Loucy (cell line): ENCODE measurements at regions not wholly inside any gene's neighbourhood (a gene's known extent, or its start where the extent isn't known, plus 50 kb on each side); places are given as distances from the start of the nearest gene placed in this dataset.

ENCODE experiments used
- H2AFZ ChIP-seq: fragments of 200-600 bp; sonication (generic); 2 replicates; pipeline ENCODE4 v1.6.0; 2016; ENCODE audit warnings: antibody characterized with exemption, mild to moderate bottlenecking, low read length, moderate library complexity
- H3F3A ChIP-seq: fragments of 200-600 bp; 2 replicates; pipeline ENCODE4 v1.6.0; 2016; ENCODE audit warnings: antibody characterized with exemption, low read depth, mild to moderate bottlenecking
- H3K27me3 ChIP-seq: fragments of 200-600 bp; sonication (generic); 2 replicates; pipeline ENCODE4 v1.6.1; 2014; ENCODE audit warnings: low read length, mild to moderate bottlenecking; ENCODE audit not compliant: insufficient read depth, poor library complexity, severe bottlenecking
- H3K36me3 ChIP-seq: fragments of 200-600 bp; sonication (generic); 2 replicates; pipeline ENCODE4 v1.6.1; 2016; ENCODE audit warnings: low read length; ENCODE audit not compliant: insufficient read depth
- H3K4me1 ChIP-seq: fragments of 200-600 bp; sonication (generic); 2 replicates; pipeline ENCODE4 v1.5.1; 2014; ENCODE audit warnings: low read length, mild to moderate bottlenecking; ENCODE audit not compliant: insufficient read depth, poor library complexity, severe bottlenecking
- H3K4me2 ChIP-seq: fragments of 200-600 bp; sonication (generic); 2 replicates; pipeline ENCODE4 v1.6.0; 2014; ENCODE audit warnings: antibody characterized with exemption, low read length, low read depth, mild to moderate bottlenecking; ENCODE audit not compliant: poor library complexity, severe bottlenecking
- H3K4me3 ChIP-seq: fragments of 200-600 bp; sonication (generic); 2 replicates; pipeline ENCODE4 v1.5.1; 2014; ENCODE audit warnings: low read length, mild to moderate bottlenecking, mixed read lengths; ENCODE audit not compliant: poor library complexity, severe bottlenecking
- H3K79me2 ChIP-seq: fragments of 200-600 bp; sonication (generic); 2 replicates; pipeline ENCODE4 v1.6.1; 2014; ENCODE audit warnings: low read length; ENCODE audit not compliant: insufficient read depth
- H3K9ac ChIP-seq: fragments of 200-600 bp; sonication (generic); 2 replicates; pipeline ENCODE4 v1.6.0; 2014; ENCODE audit warnings: mild to moderate bottlenecking, low read depth, low read length, moderate library complexity; ENCODE audit not compliant: poor library complexity, severe bottlenecking
- H3K9me2 ChIP-seq: fragments of 200-600 bp; sonication (generic); replicated peaks from 2 replicates; pipeline ENCODE4 v1.6.1; 2016; ENCODE audit warnings: low read depth, low read length, mixed read lengths
- H3K9me3 ChIP-seq: fragments of 200-600 bp; sonication (generic); 2 replicates; pipeline ENCODE4 v1.6.1; 2014; ENCODE audit warnings: mild to moderate bottlenecking, antibody characterized with exemption, low read length, low read depth; ENCODE audit not compliant: insufficient read depth
- H4K20me1 ChIP-seq: fragments of 200-600 bp; sonication (generic); 2 replicates; pipeline ENCODE4 v1.6.0; 2014; ENCODE audit warnings: antibody characterized with exemption, low read length, mild to moderate bottlenecking; ENCODE audit not compliant: insufficient read depth, poor library complexity, severe bottlenecking
- CTCF ChIP-seq: fragments of 200-600 bp; sonication (generic); conservative IDR thresholded peaks from 2 replicates; pipeline ENCODE4 v1.5.1; 2014; ENCODE audit warnings: mild to moderate bottlenecking, antibody characterized with exemption, low read length
- EZH2phosphoT487 ChIP-seq: fragments of 200-600 bp; IDR thresholded peaks from 2 replicates; pipeline ENCODE4 v1.6.1; 2018; ENCODE audit warnings: antibody characterized with exemption, mild to moderate bottlenecking, moderate library complexity, borderline replicate concordance

- H4K20me1 ChIP-seq, result no peaks in the 10 kb centered on the region
- no peaks in the 10 kb centered on the region for H3K9me3 ChIP-seq
- H3K9me2 ChIP-seq, result no peaks in the 10 kb centered on the region
- no peaks in the 10 kb centered on the region for H3F3A ChIP-seq
- H3K4me1 ChIP-seq, result peaks cover 8% of the 10 kb centered on the region
- H3K4me3 ChIP-seq, result no peak overlapping the region
- no peak overlapping the region for H3K9ac ChIP-seq
- H3K36me3 ChIP-seq, result no peaks in the 10 kb centered on the region
- H3K27me3 ChIP-seq, result no peaks in the 10 kb centered on the region
- H3K79me2 ChIP-seq, result no peaks in the 10 kb centered on the region
- no peak overlapping the region for H2AFZ ChIP-seq
- no peak for TF ChIP-seq EZH2phosphoT487
- TF ChIP-seq CTCF, result no peak
- no peak overlapping the region for H3K4me2 ChIP-seq
Measured at GRCh38 chr20:40861427-40862008, 167.1 kb upstream of the TOP1 start.

DNA sequence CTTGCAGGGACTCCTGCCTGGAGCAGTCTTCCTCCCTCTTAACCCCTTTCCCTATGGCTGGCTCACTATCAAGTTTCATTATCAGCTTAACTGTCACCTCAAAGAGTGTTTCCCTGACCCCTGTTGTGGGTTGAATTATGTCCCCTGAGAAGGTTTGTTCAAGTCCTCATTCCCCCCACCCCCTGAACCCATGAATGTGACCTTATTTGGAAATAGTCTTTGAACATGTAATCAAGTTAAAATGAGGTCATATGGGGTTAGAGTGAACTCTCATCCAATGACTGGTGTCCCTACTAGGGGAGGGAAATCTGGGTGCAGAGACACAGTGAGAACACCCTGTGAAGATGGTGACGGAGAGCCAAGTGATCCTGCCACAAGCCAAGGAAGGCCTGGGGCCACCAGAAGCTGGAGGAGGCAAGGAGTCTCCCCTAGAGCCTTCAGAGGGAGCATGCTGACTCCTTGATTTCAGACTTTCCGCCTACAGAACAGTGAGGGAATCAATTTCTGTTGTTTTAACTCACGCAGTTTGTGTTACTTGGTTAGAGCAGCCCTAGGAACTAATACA lies 165.2 kb upstream of the TOP1 start:
- H3K4me2 ChIP-seq, result no peak overlapping the region
- H3K79me2 ChIP-seq, result no peaks in the 10 kb centered on the region
- H3K4me3 ChIP-seq, result no peak overlapping the region
- H2AFZ ChIP-seq, result no peak overlapping the region
- H3K9ac ChIP-seq, result no peak overlapping the region
- TF ChIP-seq EZH2phosphoT487, result no peak
- no peak for TF ChIP-seq CTCF
- H3K9me2 ChIP-seq, result no peaks in the 10 kb centered on the region
- H3K27me3 ChIP-seq, result no peaks in the 10 kb centered on the region
- no peaks in the 10 kb centered on the region for H3F3A ChIP-seq
- H3K9me3 ChIP-seq, result no peaks in the 10 kb centered on the region
- no peaks in the 10 kb centered on the region for H4K20me1 ChIP-seq
- peaks cover 8% of the 10 kb centered on the region for H3K4me1 ChIP-seq
- no peaks in the 10 kb centered on the region for H3K36me3 ChIP-seq

DNA sequence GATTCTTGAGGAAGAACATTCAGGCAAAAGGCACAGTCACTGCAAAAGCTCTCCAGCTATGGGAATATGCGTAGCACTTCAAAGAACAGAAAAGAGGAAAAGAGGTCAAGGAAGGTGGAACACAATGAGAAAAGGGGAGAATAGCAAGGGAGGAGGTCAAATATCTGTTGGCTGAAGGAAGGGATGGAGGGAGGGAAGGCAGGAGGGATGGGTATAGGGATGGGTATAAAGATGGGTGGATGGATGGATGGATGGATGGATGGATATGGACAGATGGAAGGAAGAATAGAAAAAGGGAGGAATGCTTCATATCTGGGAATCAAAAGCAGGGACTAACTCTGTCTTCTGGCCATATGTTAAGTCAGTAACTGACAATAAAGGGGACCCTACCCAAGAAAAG lies 164.2 kb upstream of the TOP1 start:
- TF ChIP-seq CTCF, result no peak
- Histone ChIP-seq H3F3A (no peaks in the 10 kb centered on the region), H3K4me1 (peaks cover 8% of the 10 kb centered on the region), H3K9me2 (no peaks in the 10 kb centered on the region), H3K9ac (no peak overlapping the region), H4K20me1 (no peaks in the 10 kb centered on the region), H3K79me2 (no peaks in the 10 kb centered on the region), H3K36me3 (no peaks in the 10 kb centered on the region), H3K4me3 (no peak overlapping the region), H3K4me2 (no peak overlapping the region), H3K9me3 (no peaks in the 10 kb centered on the region), H2AFZ (no peak overlapping the region), H3K27me3 (no peaks in the 10 kb centered on the region)
